Vagina (tissue), 2 donors: ENCODE measurements at regions not wholly inside any gene's neighbourhood (a gene's known extent, or its start where the extent isn't known, plus 50 kb on each side); places are given as distances from the start of the nearest gene placed in this dataset.

Source experiments
- POLR2A ChIP-seq, 2 donors: fragments of 450-650 bp; IDR thresholded peaks; one replicate each; pipeline ENCODE4 v1.6.1; 2017; ENCODE audit warnings: antibody characterized with exemption in 2 of 2, mild to moderate bottlenecking in 2 of 2, moderate library complexity in 2 of 2
- TF ChIP-seq, protein P1 (sequence below), 3 experiments: fragments of 450-650 bp in 2 of 3; fragments of 200-600 bp in 1 of 3; sonication (generic) in 1 of 3; IDR thresholded peaks; one replicate each; pipeline ENCODE4 v1.5.1; 2017 to 2019; ENCODE audit warnings: antibody characterized with exemption in 3 of 3, mild to moderate bottlenecking in 2 of 3, moderate library complexity in 2 of 3

DNA sequence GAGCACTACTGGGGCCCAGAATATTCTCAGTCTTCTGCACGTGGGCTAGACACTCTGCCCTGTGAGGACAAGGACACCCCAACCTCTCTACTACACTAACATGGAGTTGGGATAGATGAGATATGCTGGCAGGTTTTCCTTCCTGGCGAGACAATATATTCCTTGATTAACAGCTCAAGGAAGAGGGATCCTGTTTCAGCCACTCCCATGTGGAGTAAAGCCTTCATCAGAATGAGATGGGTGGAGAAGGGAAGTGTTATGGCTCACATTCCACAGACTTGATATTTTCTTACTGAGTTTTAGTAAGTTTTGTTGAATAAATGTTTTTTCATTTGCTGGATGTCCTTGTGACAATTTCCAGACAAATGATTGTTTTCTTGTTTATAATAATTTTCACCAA is 1187.6 kb downstream of the CDH12 start:
- TF ChIP-seq, protein P1, sequence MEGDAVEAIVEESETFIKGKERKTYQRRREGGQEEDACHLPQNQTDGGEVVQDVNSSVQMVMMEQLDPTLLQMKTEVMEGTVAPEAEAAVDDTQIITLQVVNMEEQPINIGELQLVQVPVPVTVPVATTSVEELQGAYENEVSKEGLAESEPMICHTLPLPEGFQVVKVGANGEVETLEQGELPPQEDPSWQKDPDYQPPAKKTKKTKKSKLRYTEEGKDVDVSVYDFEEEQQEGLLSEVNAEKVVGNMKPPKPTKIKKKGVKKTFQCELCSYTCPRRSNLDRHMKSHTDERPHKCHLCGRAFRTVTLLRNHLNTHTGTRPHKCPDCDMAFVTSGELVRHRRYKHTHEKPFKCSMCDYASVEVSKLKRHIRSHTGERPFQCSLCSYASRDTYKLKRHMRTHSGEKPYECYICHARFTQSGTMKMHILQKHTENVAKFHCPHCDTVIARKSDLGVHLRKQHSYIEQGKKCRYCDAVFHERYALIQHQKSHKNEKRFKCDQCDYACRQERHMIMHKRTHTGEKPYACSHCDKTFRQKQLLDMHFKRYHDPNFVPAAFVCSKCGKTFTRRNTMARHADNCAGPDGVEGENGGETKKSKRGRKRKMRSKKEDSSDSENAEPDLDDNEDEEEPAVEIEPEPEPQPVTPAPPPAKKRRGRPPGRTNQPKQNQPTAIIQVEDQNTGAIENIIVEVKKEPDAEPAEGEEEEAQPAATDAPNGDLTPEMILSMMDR (IDR thresholded peaks at IDR 0.05): no peak
- TF ChIP-seq POLR2A (IDR thresholded peaks at IDR 0.05): no peak
